22Rv1 (cell line): ENCODE measurements at regions not wholly inside any gene's neighbourhood (a gene's known extent, or its start where the extent isn't known, plus 50 kb on each side); places are given as distances from the start of the nearest gene placed in this dataset.

ENCODE experiments used
- H3K27ac ChIP-seq: fragments of 450-650 bp; 2 replicates; pipeline ENCODE4 v1.5.1; 2017
- ZFX ChIP-seq: fragments of 450-650 bp; IDR thresholded peaks from 2 replicates; pipeline ENCODE4 v1.6.1; 2017; ENCODE audit warnings: antibody characterized with exemption, borderline replicate concordance
- TF ChIP-seq, protein P1 (sequence below): fragments of 450-650 bp; IDR thresholded peaks from 2 replicates; pipeline ENCODE4 v1.5.1; 2017; ENCODE audit warnings: mild to moderate bottlenecking

DNA sequence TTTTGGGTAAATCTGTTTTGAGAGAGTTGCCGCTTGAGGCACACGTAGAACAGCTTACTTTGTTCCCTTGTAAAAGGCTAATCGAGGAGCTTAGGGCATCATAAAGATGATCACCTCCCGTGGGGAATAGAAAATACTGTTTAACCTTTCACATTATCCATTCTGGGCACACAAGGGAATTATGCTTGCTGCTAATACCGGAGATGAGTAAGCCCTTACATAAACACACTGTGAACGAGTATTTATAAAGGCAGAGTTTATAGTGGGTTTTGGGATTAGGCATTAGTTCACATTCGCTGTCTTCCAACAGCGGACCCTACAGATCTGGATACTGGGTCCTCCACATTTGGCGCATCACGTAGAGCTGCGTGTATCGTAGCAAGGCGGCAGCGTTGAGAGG is 51.2 kb upstream of the CNTNAP4 start:
- no peak overlapping the region for H3K27ac ChIP-seq
- TF ChIP-seq ZFX, result no peak
- TF ChIP-seq, protein P1, sequence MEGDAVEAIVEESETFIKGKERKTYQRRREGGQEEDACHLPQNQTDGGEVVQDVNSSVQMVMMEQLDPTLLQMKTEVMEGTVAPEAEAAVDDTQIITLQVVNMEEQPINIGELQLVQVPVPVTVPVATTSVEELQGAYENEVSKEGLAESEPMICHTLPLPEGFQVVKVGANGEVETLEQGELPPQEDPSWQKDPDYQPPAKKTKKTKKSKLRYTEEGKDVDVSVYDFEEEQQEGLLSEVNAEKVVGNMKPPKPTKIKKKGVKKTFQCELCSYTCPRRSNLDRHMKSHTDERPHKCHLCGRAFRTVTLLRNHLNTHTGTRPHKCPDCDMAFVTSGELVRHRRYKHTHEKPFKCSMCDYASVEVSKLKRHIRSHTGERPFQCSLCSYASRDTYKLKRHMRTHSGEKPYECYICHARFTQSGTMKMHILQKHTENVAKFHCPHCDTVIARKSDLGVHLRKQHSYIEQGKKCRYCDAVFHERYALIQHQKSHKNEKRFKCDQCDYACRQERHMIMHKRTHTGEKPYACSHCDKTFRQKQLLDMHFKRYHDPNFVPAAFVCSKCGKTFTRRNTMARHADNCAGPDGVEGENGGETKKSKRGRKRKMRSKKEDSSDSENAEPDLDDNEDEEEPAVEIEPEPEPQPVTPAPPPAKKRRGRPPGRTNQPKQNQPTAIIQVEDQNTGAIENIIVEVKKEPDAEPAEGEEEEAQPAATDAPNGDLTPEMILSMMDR, result no peak

- TF ChIP-seq, protein P1, result no peak
- no peak for TF ChIP-seq ZFX
- no peak overlapping the region for H3K27ac ChIP-seq
These were observed 50.7 kb upstream of the CNTNAP4 start for GRCh38 chr16:76226481-76226880.
